OCI-LY3 (cell line): ENCODE measurements at regions not wholly inside any gene's neighbourhood (a gene's known extent, or its start where the extent isn't known, plus 50 kb on each side); places are given as distances from the start of the nearest gene placed in this dataset.

Experiments used
- H2AFZ ChIP-seq: fragments of 200-600, 300-600 bp; shearing (Covaris generic); 2 replicates; pipeline ENCODE4 v1.6.0; 2014; ENCODE audit warnings: antibody characterized with exemption, low read depth, low read length
- H3K27ac ChIP-seq: fragments of 200-600, 300-600 bp; sonication (generic); 2 replicates; pipeline ENCODE4 v1.5.1; 2014; ENCODE audit warnings: mild to moderate bottlenecking, low read length, moderate library complexity, mixed read lengths
- H3K27me3 ChIP-seq: fragments of 200-600, 300-600 bp; sonication (generic); 2 replicates; pipeline ENCODE4 v1.6.1; 2014; ENCODE audit warnings: low read depth, low read length, mixed read lengths
- H3K36me3 ChIP-seq: fragments of 200-600, 300-600 bp; sonication (generic); replicated peaks from 2 replicates; pipeline ENCODE3; 2014; ENCODE audit warnings: low read depth, low read length, mixed read lengths
- H3K4me1 ChIP-seq: fragments of 300-600, 200-600 bp; sonication (generic); 2 replicates; pipeline ENCODE4 v1.6.1; 2014; ENCODE audit warnings: low read length, mixed read lengths
- H3K4me2 ChIP-seq: fragments of 200-600, 300-600 bp; sonication (generic); 2 replicates; pipeline ENCODE4 v1.6.1; 2014; ENCODE audit warnings: low read length, mixed read lengths
- H3K4me3 ChIP-seq: fragments of 300-600, 200-600 bp; sonication (generic); 2 replicates; pipeline ENCODE4 v1.5.1; 2014; ENCODE audit warnings: antibody characterized with exemption, mild to moderate bottlenecking, low read length, moderate library complexity
- H3K79me2 ChIP-seq: fragments of 300-600, 200-600 bp; shearing (Covaris generic); 2 replicates; pipeline ENCODE4 v1.6.1; 2014; ENCODE audit warnings: mild to moderate bottlenecking, low read length, mixed read lengths
- H3K9ac ChIP-seq: fragments of 300-600, 200-600 bp; shearing (Covaris generic); 2 replicates; pipeline ENCODE4 v1.6.0; 2014; ENCODE audit warnings: mild to moderate bottlenecking, low read length, moderate library complexity
- H3K9me3 ChIP-seq: fragments of 200-600, 300-600 bp; shearing (Covaris generic); 2 replicates; pipeline ENCODE4 v1.6.1; 2014; ENCODE audit warnings: low read length, mixed read lengths; ENCODE audit not compliant: insufficient read depth
- H4K20me1 ChIP-seq: fragments of 200-600, 300-600 bp; sonication (generic); 2 replicates; pipeline ENCODE4 v1.6.1; 2016; ENCODE audit warnings: low read length, mixed read lengths; ENCODE audit not compliant: insufficient read depth
- EZH2phosphoT487 ChIP-seq: fragments of 200-600 bp; shearing (Covaris generic); IDR thresholded peaks from 2 replicates; pipeline ENCODE4 v1.6.1; 2018; ENCODE audit warnings: antibody characterized with exemption, mixed run types, low read depth
- TF ChIP-seq, protein P1 (sequence below): fragments of 200-600, 300-600 bp; sonication (generic); IDR thresholded peaks from 2 replicates; pipeline ENCODE4 v1.5.1; 2014; ENCODE audit warnings: antibody characterized with exemption, low read length, low read depth

DNA sequence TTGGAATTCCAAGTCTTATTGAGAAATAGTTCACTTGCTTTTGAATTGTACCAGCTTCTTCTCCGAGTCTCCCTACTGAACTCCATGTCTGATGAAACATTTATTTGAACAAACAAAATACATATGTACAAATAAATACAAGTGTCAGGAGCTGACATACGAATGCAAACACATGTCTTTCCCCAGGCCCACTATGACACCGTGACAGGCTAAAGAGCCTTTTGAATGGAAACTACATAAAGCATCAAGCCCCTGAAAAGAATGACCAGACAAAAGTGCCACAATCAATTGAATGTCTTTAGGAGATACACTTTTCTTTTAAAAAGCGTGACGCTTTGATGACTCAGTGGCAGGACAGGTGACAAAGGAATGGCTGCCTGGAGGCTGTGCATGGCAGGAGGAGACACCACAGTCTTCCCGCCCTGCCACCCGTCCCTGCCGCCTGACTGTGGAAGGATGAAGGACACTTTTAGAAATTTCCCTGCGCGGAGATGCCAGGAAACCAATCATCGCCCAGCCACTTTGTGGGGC, 112.4 kb upstream of the BNC2 start:
- no peak for TF ChIP-seq EZH2phosphoT487
- TF ChIP-seq, protein P1, sequence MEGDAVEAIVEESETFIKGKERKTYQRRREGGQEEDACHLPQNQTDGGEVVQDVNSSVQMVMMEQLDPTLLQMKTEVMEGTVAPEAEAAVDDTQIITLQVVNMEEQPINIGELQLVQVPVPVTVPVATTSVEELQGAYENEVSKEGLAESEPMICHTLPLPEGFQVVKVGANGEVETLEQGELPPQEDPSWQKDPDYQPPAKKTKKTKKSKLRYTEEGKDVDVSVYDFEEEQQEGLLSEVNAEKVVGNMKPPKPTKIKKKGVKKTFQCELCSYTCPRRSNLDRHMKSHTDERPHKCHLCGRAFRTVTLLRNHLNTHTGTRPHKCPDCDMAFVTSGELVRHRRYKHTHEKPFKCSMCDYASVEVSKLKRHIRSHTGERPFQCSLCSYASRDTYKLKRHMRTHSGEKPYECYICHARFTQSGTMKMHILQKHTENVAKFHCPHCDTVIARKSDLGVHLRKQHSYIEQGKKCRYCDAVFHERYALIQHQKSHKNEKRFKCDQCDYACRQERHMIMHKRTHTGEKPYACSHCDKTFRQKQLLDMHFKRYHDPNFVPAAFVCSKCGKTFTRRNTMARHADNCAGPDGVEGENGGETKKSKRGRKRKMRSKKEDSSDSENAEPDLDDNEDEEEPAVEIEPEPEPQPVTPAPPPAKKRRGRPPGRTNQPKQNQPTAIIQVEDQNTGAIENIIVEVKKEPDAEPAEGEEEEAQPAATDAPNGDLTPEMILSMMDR = no peak
- H4K20me1 ChIP-seq = no peaks in the 10 kb centered on the region
- H2AFZ ChIP-seq = no peak overlapping the region
- no peak overlapping the region for H3K4me3 ChIP-seq
- no peaks in the 10 kb centered on the region for H3K79me2 ChIP-seq
- H3K36me3 ChIP-seq = no peaks in the 10 kb centered on the region
- H3K27me3 ChIP-seq = no peaks in the 10 kb centered on the region
- H3K9me3 ChIP-seq = no peaks in the 10 kb centered on the region
- H3K4me1 ChIP-seq = peaks cover 13% of the 10 kb centered on the region; the same call in 1 of the 2 replicates
- H3K9ac ChIP-seq = no peak overlapping the region
- no peak overlapping the region for H3K4me2 ChIP-seq
- H3K27ac ChIP-seq = no peak overlapping the region

DNA sequence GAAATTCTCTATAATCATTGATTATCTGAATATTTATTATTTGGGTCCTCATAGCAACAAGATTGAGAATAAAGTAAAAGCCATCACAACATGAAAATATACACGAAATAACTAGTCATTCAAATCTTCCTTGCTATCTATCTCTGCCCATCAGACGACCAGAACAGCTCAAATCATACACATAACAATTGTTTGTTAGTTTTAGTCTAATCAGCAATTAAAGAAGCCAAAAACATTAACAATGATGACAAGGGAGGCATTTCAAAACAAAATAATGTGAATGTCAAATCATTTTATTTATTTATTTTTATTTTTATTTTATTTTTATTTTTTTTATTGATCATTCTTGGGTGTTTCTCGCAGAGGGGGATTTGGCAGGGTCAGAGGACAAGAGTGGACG, 106.0 kb upstream of the BNC2 start:
- Histone ChIP-seq H3K4me3 (no peak overlapping the region), H3K79me2 (no peaks in the 10 kb centered on the region), H3K27me3 (no peaks in the 10 kb centered on the region), H3K4me1 (no peaks in the 10 kb centered on the region), H3K36me3 (no peaks in the 10 kb centered on the region), H3K27ac (no peak overlapping the region), H3K9me3 (no peaks in the 10 kb centered on the region), H3K4me2 (no peak overlapping the region), H2AFZ (no peak overlapping the region), H4K20me1 (no peaks in the 10 kb centered on the region), H3K9ac (no peak overlapping the region)
- TF ChIP-seq, protein P1 = no peak
- no peak for TF ChIP-seq EZH2phosphoT487

DNA sequence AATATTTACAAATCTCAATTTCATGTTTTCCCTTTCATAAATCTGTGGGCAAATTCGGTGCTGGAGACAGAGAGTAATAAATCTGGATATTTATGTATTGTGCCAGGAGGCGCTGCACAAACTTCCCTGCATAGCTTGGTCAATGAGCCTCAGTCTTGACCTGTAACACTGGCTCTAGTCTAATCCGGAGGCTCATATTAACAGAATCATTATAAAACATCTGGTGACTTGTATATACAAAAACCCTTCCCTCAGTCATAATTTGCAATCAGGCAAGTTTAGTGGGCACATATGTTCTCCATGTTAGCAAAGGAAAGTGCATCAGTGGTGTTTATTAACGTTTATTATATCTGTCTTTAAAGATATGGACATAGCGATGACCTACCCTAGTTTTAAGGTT, 104.0 kb upstream of the BNC2 start:
- no peak overlapping the region for H3K9ac ChIP-seq
- H3K4me3 ChIP-seq = no peak overlapping the region
- no peaks in the 10 kb centered on the region for H3K4me1 ChIP-seq
- H4K20me1 ChIP-seq = no peaks in the 10 kb centered on the region
- no peak overlapping the region for H3K27ac ChIP-seq
- TF ChIP-seq, protein P1 = no peak
- TF ChIP-seq EZH2phosphoT487 = no peak
- H3K36me3 ChIP-seq = no peaks in the 10 kb centered on the region
- H3K27me3 ChIP-seq = no peaks in the 10 kb centered on the region
- H3K4me2 ChIP-seq = no peak overlapping the region
- H2AFZ ChIP-seq = no peak overlapping the region
- no peaks in the 10 kb centered on the region for H3K79me2 ChIP-seq
- no peaks in the 10 kb centered on the region for H3K9me3 ChIP-seq

DNA sequence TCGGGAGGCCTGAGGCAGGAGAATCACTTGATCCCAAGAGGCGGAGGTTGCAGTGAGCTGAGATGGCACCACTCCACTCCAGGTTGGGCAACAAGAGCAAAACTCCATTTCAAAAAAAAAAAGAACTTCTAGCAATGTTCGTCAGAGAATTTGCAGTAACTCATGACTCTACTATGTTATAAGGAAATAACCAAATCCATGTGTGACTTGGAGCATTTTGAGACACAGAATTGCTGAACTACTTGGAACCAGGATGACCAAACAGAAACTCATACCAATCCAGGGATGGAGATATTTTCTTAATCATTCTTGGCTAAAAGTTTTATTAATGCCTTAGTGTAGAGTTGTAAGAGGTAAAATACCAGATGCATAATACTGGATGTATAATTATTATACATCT, 99.9 kb upstream of the BNC2 start:
- Histone ChIP-seq H3K27ac (no peak overlapping the region), H4K20me1 (no peaks in the 10 kb centered on the region), H3K9ac (no peak overlapping the region), H3K36me3 (no peaks in the 10 kb centered on the region), H3K9me3 (no peaks in the 10 kb centered on the region), H2AFZ (no peak overlapping the region), H3K4me3 (no peak overlapping the region), H3K4me1 (no peaks in the 10 kb centered on the region), H3K27me3 (no peaks in the 10 kb centered on the region), H3K4me2 (no peak overlapping the region), H3K79me2 (no peaks in the 10 kb centered on the region)
- TF ChIP-seq, protein P1 = no peak
- TF ChIP-seq EZH2phosphoT487 = no peak
